OCI-LY7 (cell line): ENCODE measurements at regions not wholly inside any gene's neighbourhood (a gene's known extent, or its start where the extent isn't known, plus 50 kb on each side); places are given as distances from the start of the nearest gene placed in this dataset.

Source experiments
- CTCF ChIP-seq: fragments of 200-600 bp; sonication (generic); conservative IDR thresholded peaks from 2 replicates; pipeline ENCODE4 v1.5.1; 2014; ENCODE audit warnings: mild to moderate bottlenecking, antibody characterized with exemption, low read length, moderate library complexity, mixed read lengths
- EZH2phosphoT487 ChIP-seq: fragments of 200-600 bp; sonication (generic); IDR thresholded peaks from 2 replicates; pipeline ENCODE4 v1.6.1; 2018; ENCODE audit warnings: low read depth, borderline replicate concordance, mild to moderate bottlenecking, mixed run types, antibody characterized with exemption, low read length, moderate library complexity, mixed read lengths

DNA sequence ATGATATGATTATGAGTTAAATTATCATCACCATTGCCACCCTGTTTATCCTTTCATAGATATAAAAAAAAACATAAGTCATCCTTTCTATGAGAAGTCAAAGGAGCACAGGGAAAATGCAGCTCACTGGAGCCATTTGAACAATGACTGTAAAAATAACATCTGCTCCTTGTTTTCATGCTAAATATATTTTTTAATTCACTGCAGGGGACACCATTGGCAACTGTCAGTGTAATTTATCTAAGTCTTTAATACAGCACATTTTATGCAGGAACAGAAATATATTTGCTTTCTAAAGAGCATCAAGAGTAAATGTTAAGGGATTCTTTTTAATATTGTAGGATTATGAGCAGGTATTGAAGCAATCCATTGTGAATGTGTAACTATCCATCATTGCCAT is 371.3 kb downstream of the ZBBX start:
- TF ChIP-seq CTCF = no peak
- TF ChIP-seq EZH2phosphoT487 = no peak
